Thoracic aorta (tissue), 2 donors: ENCODE measurements at regions not wholly inside any gene's neighbourhood (a gene's known extent, or its start where the extent isn't known, plus 50 kb on each side); places are given as distances from the start of the nearest gene placed in this dataset.

Experiments
- ATAC-seq: fragments of 150-250 bp; one replicate; pipeline ENCODE4 v1.8.0; 2017; ENCODE audit warnings: low read depth; ENCODE audit not compliant: insufficient number of reproducible peaks, low FRiP score
- DNase-seq: peaks from one replicate; pipeline ENCODE4 v3.0.0-alpha.2; 2020; ENCODE audit warnings: low spot score
- H3K27ac ChIP-seq, 2 donors: fragments of 200-600 bp; sonication (generic); 1 replicate in 1 of 2; 2 replicates in 1 of 2; pipeline ENCODE4 v1.5.1; 2016; ENCODE audit warnings: mild to moderate bottlenecking in 2 of 2, moderate library complexity in 2 of 2
- H3K27me3 ChIP-seq: fragments of 200-600 bp; sonication (generic); replicated peaks from 2 replicates; pipeline ENCODE4 v1.6.0; 2016; ENCODE audit warnings: mild to moderate bottlenecking; ENCODE audit not compliant: insufficient read depth
- H3K36me3 ChIP-seq: fragments of 200-600 bp; sonication (generic); one replicate; pipeline ENCODE4 v1.5.1; 2016
- H3K4me1 ChIP-seq, 2 donors: fragments of 200-600 bp; sonication (generic); 1 replicate in 1 of 2; 2 replicates in 1 of 2; pipeline versions ENCODE4 v1.5.1 to v1.6.0; 2016; ENCODE audit warnings: low read depth in 2 of 2, mild to moderate bottlenecking in 1 of 2; ENCODE audit not compliant: control insufficient read depth in 1 of 2
- H3K4me3 ChIP-seq: fragments of 200-600 bp; sonication (generic); 2 replicates; pipeline ENCODE4 v1.5.1; 2016; ENCODE audit warnings: mild to moderate bottlenecking
- H3K9me3 ChIP-seq: fragments of 200-600 bp; sonication (generic); 2 replicates; pipeline ENCODE4 v1.5.1; 2016
- TF ChIP-seq, protein P1 (sequence below): fragments of 200-600 bp; sonication (generic); IDR thresholded peaks from one replicate; pipeline ENCODE4 v1.5.1; 2019; ENCODE audit warnings: antibody characterized with exemption

DNA sequence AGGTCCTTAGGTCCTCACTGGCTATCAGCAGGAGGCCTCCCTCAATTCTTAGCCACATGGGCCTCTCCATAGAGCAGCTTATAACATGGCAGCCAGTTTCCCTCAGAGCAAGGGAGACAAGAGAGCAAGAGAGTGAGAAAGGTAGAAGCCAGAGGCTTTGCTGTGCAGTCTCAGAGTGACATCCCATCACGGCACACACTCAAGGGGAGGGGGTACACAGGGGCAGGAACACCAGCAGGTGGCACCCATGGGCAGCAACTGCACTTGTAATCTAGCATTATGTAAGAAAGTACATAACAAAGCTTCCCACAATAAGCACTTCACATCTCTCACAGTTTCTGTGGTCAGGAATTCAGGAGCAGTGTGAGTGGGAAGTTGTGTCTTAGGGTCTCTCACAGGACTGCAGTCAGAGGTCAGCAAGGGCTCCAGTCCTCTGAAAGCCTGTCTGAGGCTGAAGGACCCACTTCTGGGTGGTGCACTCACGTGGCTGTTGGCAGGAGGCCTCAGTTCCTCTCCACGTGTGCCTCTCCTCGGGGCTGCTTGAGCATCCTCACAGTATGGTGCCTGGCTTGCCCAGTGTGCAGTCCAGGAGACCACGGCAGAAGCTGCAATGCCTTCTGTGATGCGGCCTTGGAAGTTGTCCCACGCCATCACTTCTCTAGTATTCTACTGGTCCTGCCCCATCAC, 159.4 kb downstream of the OAT start:
- H3K4me3 ChIP-seq: no peak overlapping the region
- no peaks in the 10 kb centered on the region for H3K4me1 ChIP-seq
- TF ChIP-seq, protein P1, sequence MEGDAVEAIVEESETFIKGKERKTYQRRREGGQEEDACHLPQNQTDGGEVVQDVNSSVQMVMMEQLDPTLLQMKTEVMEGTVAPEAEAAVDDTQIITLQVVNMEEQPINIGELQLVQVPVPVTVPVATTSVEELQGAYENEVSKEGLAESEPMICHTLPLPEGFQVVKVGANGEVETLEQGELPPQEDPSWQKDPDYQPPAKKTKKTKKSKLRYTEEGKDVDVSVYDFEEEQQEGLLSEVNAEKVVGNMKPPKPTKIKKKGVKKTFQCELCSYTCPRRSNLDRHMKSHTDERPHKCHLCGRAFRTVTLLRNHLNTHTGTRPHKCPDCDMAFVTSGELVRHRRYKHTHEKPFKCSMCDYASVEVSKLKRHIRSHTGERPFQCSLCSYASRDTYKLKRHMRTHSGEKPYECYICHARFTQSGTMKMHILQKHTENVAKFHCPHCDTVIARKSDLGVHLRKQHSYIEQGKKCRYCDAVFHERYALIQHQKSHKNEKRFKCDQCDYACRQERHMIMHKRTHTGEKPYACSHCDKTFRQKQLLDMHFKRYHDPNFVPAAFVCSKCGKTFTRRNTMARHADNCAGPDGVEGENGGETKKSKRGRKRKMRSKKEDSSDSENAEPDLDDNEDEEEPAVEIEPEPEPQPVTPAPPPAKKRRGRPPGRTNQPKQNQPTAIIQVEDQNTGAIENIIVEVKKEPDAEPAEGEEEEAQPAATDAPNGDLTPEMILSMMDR: peak; percentile 17
- DNase-seq (no peak), ATAC-seq (no peak)
- H3K9me3 ChIP-seq: no peaks in the 10 kb centered on the region
- H3K36me3 ChIP-seq: no peaks in the 10 kb centered on the region
- no peaks in the 10 kb centered on the region for H3K27me3 ChIP-seq
- no peak overlapping the region for H3K27ac ChIP-seq

DNA sequence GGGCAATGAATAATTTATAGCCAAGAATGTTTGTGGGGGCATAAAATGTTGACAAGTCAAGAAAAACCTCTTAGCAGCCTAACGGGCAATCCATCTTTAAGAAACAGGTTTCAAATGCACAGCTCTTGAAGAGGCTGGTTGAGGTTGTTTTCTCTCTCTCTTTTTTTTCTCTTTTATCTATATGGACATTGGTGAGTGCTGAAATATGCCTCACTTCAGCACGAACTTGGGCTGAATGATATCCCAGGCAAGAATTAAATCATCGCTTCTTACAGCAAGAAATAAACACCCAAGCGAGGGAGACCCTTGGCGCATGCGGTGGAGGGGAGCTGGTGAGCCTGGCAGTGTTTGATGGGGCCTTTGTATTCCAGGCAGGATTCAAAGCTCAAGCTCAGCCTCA, 160.9 kb downstream of the OAT start:
- Histone ChIP-seq H3K9me3 (no peaks in the 10 kb centered on the region), H3K27me3 (no peaks in the 10 kb centered on the region), H3K4me3 (no peak overlapping the region), H3K27ac (no peak overlapping the region), H3K4me1 (no peaks in the 10 kb centered on the region), H3K36me3 (no peaks in the 10 kb centered on the region)
- DNase-seq: no peak
- ATAC-seq: no peak
- TF ChIP-seq, protein P1: no peak

DNA sequence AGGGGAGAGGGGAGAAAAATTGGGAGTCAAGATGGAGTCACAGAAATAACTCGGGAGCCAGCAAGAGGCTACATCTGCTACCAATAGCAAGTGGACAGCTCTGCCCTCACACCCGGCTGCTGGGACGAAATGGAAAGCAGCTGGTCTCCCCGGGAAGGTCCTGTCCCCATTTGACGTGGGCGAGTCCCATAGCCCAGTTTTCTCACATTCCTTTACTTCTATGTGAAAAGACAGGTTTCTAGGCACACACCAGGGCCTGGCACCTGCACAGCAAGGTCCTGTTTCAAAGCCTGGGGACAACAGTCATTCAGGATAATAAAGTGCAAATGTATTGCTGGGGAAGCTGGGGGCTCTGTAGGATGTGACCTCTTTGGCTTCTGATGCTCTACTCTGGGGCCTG, 162.6 kb downstream of the OAT start:
- TF ChIP-seq, protein P1: no peak
- H3K4me3 ChIP-seq: no peak overlapping the region
- no peaks in the 10 kb centered on the region for H3K27me3 ChIP-seq
- H3K9me3 ChIP-seq: no peaks in the 10 kb centered on the region
- no peak overlapping the region for H3K27ac ChIP-seq
- DNase-seq (no peak), ATAC-seq (no peak)
- H3K36me3 ChIP-seq: no peaks in the 10 kb centered on the region
- peaks cover 4 to 6% of the 10 kb centered on the region in 2 donors for H3K4me1 ChIP-seq

DNA sequence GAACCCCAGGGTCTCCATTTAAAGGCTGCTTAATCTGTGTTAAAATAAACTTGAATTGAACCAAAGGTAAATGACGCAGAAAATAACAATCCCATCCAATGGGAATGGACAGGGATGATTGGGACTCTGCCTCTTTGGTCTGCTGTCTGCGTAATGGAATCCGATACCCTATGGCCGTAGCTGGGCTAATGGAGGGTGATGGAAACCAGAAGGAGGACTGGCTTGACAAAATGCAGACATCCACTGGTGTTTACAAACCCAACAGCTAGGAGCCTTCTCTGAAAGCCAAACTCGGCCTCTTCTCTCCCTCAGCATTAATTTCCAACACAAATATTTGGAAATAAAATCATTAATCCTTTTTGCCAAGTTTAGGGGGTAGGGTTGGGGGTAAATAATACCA, 162.2 kb upstream of the CHST15 start:
- H3K27me3 ChIP-seq: no peaks in the 10 kb centered on the region
- H3K4me3 ChIP-seq: no peak overlapping the region
- no peaks in the 10 kb centered on the region for H3K36me3 ChIP-seq
- TF ChIP-seq, protein P1: no peak
- no peaks in the 10 kb centered on the region for H3K9me3 ChIP-seq
- no peak overlapping the region for H3K27ac ChIP-seq
- H3K4me1 ChIP-seq: peaks cover 4 to 12% of the 10 kb centered on the region in 2 donors
- DNase-seq (no peak), ATAC-seq (no peak)

DNA sequence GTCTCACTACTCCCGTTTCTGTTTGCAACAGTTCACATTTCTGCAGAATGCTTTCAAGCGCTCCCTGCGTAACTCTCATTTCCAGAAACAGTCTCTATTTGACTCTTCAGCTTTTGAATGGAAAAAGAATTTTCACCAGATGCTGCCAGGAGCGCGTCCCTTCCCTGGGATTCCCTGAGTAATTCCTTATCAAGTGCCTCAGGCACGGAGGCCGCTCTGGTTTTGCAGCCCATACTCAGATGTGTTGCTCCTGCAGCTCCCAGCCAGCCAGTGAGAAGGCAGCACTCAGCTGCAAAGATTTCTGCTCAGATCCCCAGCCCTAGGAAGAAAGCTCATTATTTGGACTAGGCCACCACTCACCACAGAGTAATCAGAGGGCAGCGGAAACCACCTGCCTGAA, 161.1 kb upstream of the CHST15 start:
- DNase-seq: no peak
- Histone ChIP-seq H3K27ac (no peak overlapping the region), H3K4me1 (peaks cover 4 to 18% of the 10 kb centered on the region in 2 donors), H3K4me3 (no peak overlapping the region), H3K36me3 (no peaks in the 10 kb centered on the region), H3K9me3 (no peaks in the 10 kb centered on the region), H3K27me3 (no peaks in the 10 kb centered on the region)
- TF ChIP-seq, protein P1: no peak
- ATAC-seq: no peak
